ENCODE measurements at regions not wholly inside any gene's neighbourhood (a gene's known extent, or its start where the extent isn't known, plus 50 kb on each side); places are given as distances from the start of the nearest gene placed in this dataset.
A peak's percentile ranks its signal among the peaks of the same experiment; 100 is the strongest.

DNA sequence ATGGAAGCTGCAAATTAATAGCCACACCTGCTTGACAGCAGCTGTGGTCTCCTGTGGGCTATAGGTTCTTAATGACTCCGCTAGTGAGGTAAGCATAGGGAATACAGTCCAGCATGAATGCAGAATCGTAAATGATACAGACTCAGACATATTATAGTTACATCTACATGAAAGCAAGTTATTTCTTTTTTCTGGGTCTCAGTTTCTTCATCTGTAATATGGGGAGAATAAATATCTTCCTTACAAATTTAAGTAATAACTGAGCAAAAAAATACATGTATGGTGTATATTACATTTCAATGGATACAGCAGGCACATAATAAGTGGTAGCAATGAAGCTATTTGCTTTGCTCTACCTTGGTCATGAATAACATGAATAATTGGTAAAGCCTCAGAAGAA is 245.9 kb upstream of the RHOBTB1 start:
- H3K4me3 ChIP-seq (ENCODE audit: insufficient read depth, low read length), result no peak overlapping the region
- H2AFZ ChIP-seq (ENCODE audit: low read length), result no peak overlapping the region
- no peak overlapping the region for H3K4me2 ChIP-seq (ENCODE audit: insufficient read depth, low read length)
- TF ChIP-seq, protein P1, sequence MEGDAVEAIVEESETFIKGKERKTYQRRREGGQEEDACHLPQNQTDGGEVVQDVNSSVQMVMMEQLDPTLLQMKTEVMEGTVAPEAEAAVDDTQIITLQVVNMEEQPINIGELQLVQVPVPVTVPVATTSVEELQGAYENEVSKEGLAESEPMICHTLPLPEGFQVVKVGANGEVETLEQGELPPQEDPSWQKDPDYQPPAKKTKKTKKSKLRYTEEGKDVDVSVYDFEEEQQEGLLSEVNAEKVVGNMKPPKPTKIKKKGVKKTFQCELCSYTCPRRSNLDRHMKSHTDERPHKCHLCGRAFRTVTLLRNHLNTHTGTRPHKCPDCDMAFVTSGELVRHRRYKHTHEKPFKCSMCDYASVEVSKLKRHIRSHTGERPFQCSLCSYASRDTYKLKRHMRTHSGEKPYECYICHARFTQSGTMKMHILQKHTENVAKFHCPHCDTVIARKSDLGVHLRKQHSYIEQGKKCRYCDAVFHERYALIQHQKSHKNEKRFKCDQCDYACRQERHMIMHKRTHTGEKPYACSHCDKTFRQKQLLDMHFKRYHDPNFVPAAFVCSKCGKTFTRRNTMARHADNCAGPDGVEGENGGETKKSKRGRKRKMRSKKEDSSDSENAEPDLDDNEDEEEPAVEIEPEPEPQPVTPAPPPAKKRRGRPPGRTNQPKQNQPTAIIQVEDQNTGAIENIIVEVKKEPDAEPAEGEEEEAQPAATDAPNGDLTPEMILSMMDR (IDR thresholded peaks at IDR 0.05; ENCODE audit: extremely low read depth, low read depth, low read length), result no peak
- DNase-seq (ENCODE audit: insufficient read length, low spot score, missing footprints), result peak; percentile 29
- H4K20me1 ChIP-seq (ENCODE audit: insufficient read depth, low read length), result no peaks in the 10 kb centered on the region
- no peaks in the 10 kb centered on the region for H3K9me3 ChIP-seq (ENCODE audit: low read depth, low read length)
- no peaks in the 10 kb centered on the region for H3K79me2 ChIP-seq (ENCODE audit: insufficient read depth, low read length)
- no peaks in the 10 kb centered on the region for H3K4me1 ChIP-seq (ENCODE audit: insufficient read depth, low read length)
- H3K36me3 ChIP-seq (ENCODE audit: insufficient read depth, low read length), result no peaks in the 10 kb centered on the region
- H3K27ac ChIP-seq (ENCODE audit: low read depth, low read length), result no peak overlapping the region
- no peaks in the 10 kb centered on the region for H3K27me3 ChIP-seq (ENCODE audit: insufficient read depth, low read length)

DNA sequence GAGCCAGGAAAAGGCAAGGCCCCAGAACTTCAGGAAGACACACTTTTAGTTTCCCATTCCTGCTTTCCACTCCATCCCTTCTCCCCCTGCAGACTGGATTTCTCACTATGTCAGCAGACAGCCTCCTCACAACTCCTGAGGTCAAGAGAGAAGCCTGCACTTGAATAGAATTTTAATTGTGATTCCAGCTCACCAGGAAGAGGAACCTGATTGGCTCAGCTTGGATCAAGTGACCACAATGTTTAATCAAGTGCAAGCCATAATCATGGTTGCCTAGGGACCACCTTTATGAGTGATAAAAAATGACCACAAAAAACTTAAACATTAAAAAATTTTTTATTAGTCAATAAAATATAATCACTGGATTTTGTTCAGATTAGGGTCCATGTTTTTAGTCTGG is 244.7 kb upstream of the RHOBTB1 start:
- Histone ChIP-seq H4K20me1 (ENCODE audit: insufficient read depth, low read length) (no peaks in the 10 kb centered on the region), H3K79me2 (ENCODE audit: insufficient read depth, low read length) (no peaks in the 10 kb centered on the region), H3K4me3 (ENCODE audit: insufficient read depth, low read length) (no peak overlapping the region), H3K9me3 (ENCODE audit: low read depth, low read length) (no peaks in the 10 kb centered on the region), H3K4me1 (ENCODE audit: insufficient read depth, low read length) (no peaks in the 10 kb centered on the region), H3K27ac (ENCODE audit: low read depth, low read length) (no peak overlapping the region), H3K27me3 (ENCODE audit: insufficient read depth, low read length) (peaks cover 3% of the 10 kb centered on the region), H2AFZ (ENCODE audit: low read length) (no peak overlapping the region), H3K36me3 (ENCODE audit: insufficient read depth, low read length) (no peaks in the 10 kb centered on the region), H3K4me2 (ENCODE audit: insufficient read depth, low read length) (no peak overlapping the region)
- TF ChIP-seq, protein P1 (IDR thresholded peaks at IDR 0.05; ENCODE audit: extremely low read depth, low read depth, low read length), result no peak
- DNase-seq (ENCODE audit: insufficient read length, low spot score, missing footprints), result no peak

DNA sequence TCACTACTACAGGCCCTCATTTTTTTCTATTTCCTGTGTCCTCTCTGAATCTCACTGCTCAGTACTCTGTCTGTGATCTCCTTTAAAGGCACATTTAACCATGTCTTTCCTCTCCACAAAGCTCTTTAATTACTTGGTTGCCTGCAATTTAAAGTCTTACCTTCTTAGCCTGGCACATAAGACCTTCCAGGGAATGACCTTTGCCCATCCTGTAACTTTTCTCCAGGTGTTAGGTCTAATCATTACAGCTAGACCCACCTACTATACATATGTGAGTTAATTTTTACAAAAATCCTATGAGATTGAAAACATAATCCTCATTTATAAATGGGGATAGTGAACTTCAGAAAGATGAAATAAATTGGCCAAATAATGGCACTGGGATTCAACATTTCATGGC is 244.1 kb upstream of the RHOBTB1 start:
- no peak overlapping the region for H3K27ac ChIP-seq (ENCODE audit: low read depth, low read length)
- TF ChIP-seq, protein P1 (IDR thresholded peaks at IDR 0.05; ENCODE audit: extremely low read depth, low read depth, low read length), result no peak
- DNase-seq (ENCODE audit: insufficient read length, low spot score, missing footprints), result no peak

DNA sequence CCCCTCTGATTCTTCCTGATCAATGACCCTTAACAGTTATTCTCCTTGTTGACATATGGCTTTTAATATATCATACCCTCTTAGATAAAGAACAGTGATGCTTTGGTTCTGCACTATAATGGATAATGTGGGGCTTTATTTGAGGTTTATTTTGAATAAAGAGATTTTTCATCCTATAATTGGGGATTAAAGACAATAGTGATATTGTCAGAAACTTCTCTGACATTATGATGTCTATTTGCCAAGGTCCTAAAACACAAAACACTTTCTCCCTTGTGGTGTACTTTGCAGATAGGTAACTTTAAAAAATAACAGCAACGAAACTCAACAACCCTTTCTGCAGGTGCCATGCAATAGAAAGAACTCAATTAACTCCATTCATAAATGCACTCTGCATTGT is 243.6 kb upstream of the RHOBTB1 start:
- Histone ChIP-seq H3K4me1 (ENCODE audit: insufficient read depth, low read length) (no peaks in the 10 kb centered on the region), H3K36me3 (ENCODE audit: insufficient read depth, low read length) (no peaks in the 10 kb centered on the region), H3K27me3 (ENCODE audit: insufficient read depth, low read length) (peaks cover 3% of the 10 kb centered on the region), H3K4me2 (ENCODE audit: insufficient read depth, low read length) (no peak overlapping the region), H3K9me3 (ENCODE audit: low read depth, low read length) (no peaks in the 10 kb centered on the region), H4K20me1 (ENCODE audit: insufficient read depth, low read length) (no peaks in the 10 kb centered on the region), H3K79me2 (ENCODE audit: insufficient read depth, low read length) (no peaks in the 10 kb centered on the region), H3K4me3 (ENCODE audit: insufficient read depth, low read length) (no peak overlapping the region), H3K27ac (ENCODE audit: low read depth, low read length) (no peak overlapping the region), H2AFZ (ENCODE audit: low read length) (no peak overlapping the region)
- TF ChIP-seq, protein P1 (IDR thresholded peaks at IDR 0.05; ENCODE audit: extremely low read depth, low read depth, low read length), result no peak
- no peak for DNase-seq (ENCODE audit: insufficient read length, low spot score, missing footprints)

More for the DNA sequence above, 244.1 kb upstream of the RHOBTB1 start:
- H3K79me2 ChIP-seq (ENCODE audit: insufficient read depth, low read length), result no peaks in the 10 kb centered on the region
- H2AFZ ChIP-seq (ENCODE audit: low read length), result no peak overlapping the region
- peaks cover 3% of the 10 kb centered on the region for H3K27me3 ChIP-seq (ENCODE audit: insufficient read depth, low read length)
- H3K4me3 ChIP-seq (ENCODE audit: insufficient read depth, low read length), result no peak overlapping the region
- no peaks in the 10 kb centered on the region for H3K9me3 ChIP-seq (ENCODE audit: low read depth, low read length)
- no peaks in the 10 kb centered on the region for H3K4me1 ChIP-seq (ENCODE audit: insufficient read depth, low read length)
- H3K4me2 ChIP-seq (ENCODE audit: insufficient read depth, low read length), result no peak overlapping the region
- H3K36me3 ChIP-seq (ENCODE audit: insufficient read depth, low read length), result no peaks in the 10 kb centered on the region
- H4K20me1 ChIP-seq (ENCODE audit: insufficient read depth, low read length), result no peaks in the 10 kb centered on the region

Data from osteoblast (primary cell).